Astrocyte (in vitro differentiated cells and primary cell): ENCODE measurements at regions not wholly inside any gene's neighbourhood (a gene's known extent, or its start where the extent isn't known, plus 50 kb on each side); places are given as distances from the start of the nearest gene placed in this dataset.

Experiments
- CTCF ChIP-seq: IDR thresholded peaks from 2 replicates; pipeline ENCODE4 v1.5.1; 2011; ENCODE audit warnings: low read depth, mild to moderate bottlenecking, inconsistent platforms, low read length, moderate library complexity; ENCODE audit not compliant: insufficient read depth
- EZH2 ChIP-seq: IDR thresholded peaks from 2 replicates; pipeline ENCODE4 v1.6.1; 2012; ENCODE audit warnings: mild to moderate bottlenecking, low read length, inconsistent platforms; ENCODE audit not compliant: insufficient read depth

GRCh38 chr21:43312011-43312410 lies 114.9 kb downstream of the SIK1 start:
- no peak for TF ChIP-seq CTCF
- TF ChIP-seq EZH2, result no peak
